ENCODE measurements at regions not wholly inside any gene's neighbourhood (a gene's known extent, or its start where the extent isn't known, plus 50 kb on each side); places are given as distances from the start of the nearest gene placed in this dataset.

- Histone ChIP-seq H3K27ac (ENCODE audit: insufficient read depth, low read length) (no peak overlapping the region), H3K18ac (ENCODE audit: low read depth, low read length) (no peak overlapping the region), H3K4me2 (ENCODE audit: low read depth, low read length) (no peak overlapping the region), H3K27me3 (ENCODE audit: control insufficient read depth, insufficient read depth, low read length) (no peaks in the 10 kb centered on the region), H3K14ac (replicated peaks; ENCODE audit: low read depth, low read length) (no peak overlapping the region), H3K23ac (ENCODE audit: low read depth, low read length) (no peak overlapping the region), H3K9me1 (ENCODE audit: insufficient read depth, low read length) (no peaks in the 10 kb centered on the region), H2BK20ac (ENCODE audit: low read depth, low read length) (no peak overlapping the region), H3K36me3 (ENCODE audit: control insufficient read depth, insufficient read depth, low read length) (no peaks in the 10 kb centered on the region), H3K4ac (ENCODE audit: low read depth, low read length) (no peak overlapping the region), H2BK15ac (ENCODE audit: low read depth, low read length) (no peak overlapping the region), H4K20me1 (ENCODE audit: insufficient read depth, low read length) (no peaks in the 10 kb centered on the region), H2BK5ac (ENCODE audit: low read depth, low read length, poor library complexity, severe bottlenecking) (no peak overlapping the region), H4K91ac (ENCODE audit: insufficient read depth, low read depth, low read length) (no peak overlapping the region), H4K5ac (ENCODE audit: low read depth, low read length) (no peak overlapping the region), H3K4me3 (ENCODE audit: insufficient read depth, low read depth, low read length) (no peak overlapping the region), H2BK120ac (ENCODE audit: low read depth, low read length) (no peak overlapping the region), H2AFZ (replicated peaks; ENCODE audit: low read length, poor library complexity) (no peak overlapping the region), H4K8ac (ENCODE audit: low read depth in 2 of 2, low read length in 2 of 2) (no peak overlapping the region), H3K79me1 (ENCODE audit: low read depth in 1 of 2, low read length in 2 of 2) (no peaks in the 10 kb centered on the region), H2AK9ac (replicated peaks; ENCODE audit: low read depth, low read length, poor library complexity) (no peak overlapping the region), H2AK5ac (ENCODE audit: low read depth, low read length) (no peak overlapping the region), H3K56ac (ENCODE audit: extremely low read depth, insufficient read depth, low read length) (no peak overlapping the region), H3K4me1 (ENCODE audit: control insufficient read depth, insufficient read depth, low read length) (no peaks in the 10 kb centered on the region), H3K9me3 (ENCODE audit: control insufficient read depth, insufficient read depth, low read length) (no peaks in the 10 kb centered on the region), H3K9ac (ENCODE audit: low read depth, low read length) (no peak overlapping the region)
- WGBS, 2 experiments (ENCODE audit: extremely low coverage in 2 of 2, insufficient read length in 1 of 2): 86 to 100% methylated on average over 1 of the region's 3 CpGs
- in situ Hi-C loops (cut with MboI; ENCODE audit: low sequenced_read_pairs): no loop called here
- CTCF ChIA-PET: no interaction called here
- TF ChIP-seq SMC3 (IDR thresholded peaks at IDR 0.05; ENCODE audit: low read depth, low read length) (no peak), CHD1 (IDR thresholded peaks at IDR 0.05; ENCODE audit: low read depth, low read length) (no peak), POLR2A (IDR thresholded peaks at IDR 0.05; ENCODE audit: low read depth, low read length) (no peak), RFX5 (IDR thresholded peaks at IDR 0.05; ENCODE audit: low read depth, low read length) (no peak), RAD21 (IDR thresholded peaks at IDR 0.05; ENCODE audit: low read length) (no peak), FOS (IDR thresholded peaks at IDR 0.05; ENCODE audit: low read depth, low read length) (no peak), USF2 (IDR thresholded peaks at IDR 0.05; ENCODE audit: low read depth, low read length) (no peak), NFE2L2 (IDR thresholded peaks at IDR 0.05; ENCODE audit: low read depth, low read length) (no peak), BHLHE40 (IDR thresholded peaks at IDR 0.05; ENCODE audit: low read depth, low read length) (no peak), CTCF (conservative IDR thresholded peaks at IDR 0.05; ENCODE audit: low read depth, low read length) (no peak), MAFK (IDR thresholded peaks at IDR 0.05; ENCODE audit: low read depth, low read length) (no peak), RCOR1 (IDR thresholded peaks at IDR 0.05; ENCODE audit: insufficient replicate concordance, low read length) (no peak)
- DNase-seq: no peak
- POLR2A ChIA-PET (ENCODE audit: unreplicated experiment): no interaction called here
- ATAC-seq (ENCODE audit: low read depth): no peak
- BruUV-seq (replicated peaks): no TSS peak
- intact Hi-C loops (cut with micrococcal nuclease): no loop called here
- dilution Hi-C loops (cut with HindIII; ENCODE audit: low sequenced_read_pairs, unreplicated experiment): no loop called here
Measured at GRCh38 chr4:100949350-100949935, 397.9 kb downstream of the PPP3CA start.

Data from IMR-90 (cell line).